Lower lobe of right lung (tissue), 2 donors: ENCODE measurements at regions not wholly inside any gene's neighbourhood (a gene's known extent, or its start where the extent isn't known, plus 50 kb on each side); places are given as distances from the start of the nearest gene placed in this dataset.

ENCODE experiments used
- ATAC-seq, 2 donors: fragments of 200-7000 bp; cut with Tn5 transposase; one replicate each; pipeline ENCODE4 v1.9.1; 2020 to 2022; ENCODE audit warnings: mild to moderate bottlenecking in 2 of 2, moderate library complexity in 2 of 2
- DNase-seq: peaks from one replicate; pipeline ENCODE4 v3.0.0-alpha.2; 2020
- H3K27ac ChIP-seq: fragments of 200-600 bp; one replicate; pipeline ENCODE4 v1.8.0; 2022
- H3K27me3 ChIP-seq: fragments of 200-600 bp; one replicate; pipeline ENCODE4 v1.8.0; 2022; ENCODE audit warnings: low read depth
- H3K36me3 ChIP-seq: fragments of 200-600 bp; one replicate; pipeline ENCODE4 v1.8.0; 2022; ENCODE audit warnings: mild to moderate bottlenecking
- H3K4me1 ChIP-seq: fragments of 200-600 bp; one replicate; pipeline ENCODE4 v1.8.0; 2022
- H3K4me3 ChIP-seq: fragments of 200-600 bp; one replicate; pipeline ENCODE4 v1.8.0; 2022; ENCODE audit warnings: mild to moderate bottlenecking
- H3K9me3 ChIP-seq: fragments of 200-600 bp; one replicate; pipeline ENCODE4 v1.8.0; 2022
- CTCF ChIP-seq: fragments of 200-600 bp; IDR thresholded peaks from one replicate; pipeline ENCODE4 v1.8.0; 2022; ENCODE audit warnings: antibody characterized with exemption, mild to moderate bottlenecking
- intact Hi-C: fragments of 100-400 bp; cut with DNase I; formaldehyde crosslinking; loops from one replicate; pipeline ENCODE4 v1.11.0; 2022
- donor health status: DM: no; HTN: yes; CAD: no; lungs with severe emphysema.

- Histone ChIP-seq H3K36me3 (no peaks in the 10 kb centered on the region), H3K4me3 (no peak overlapping the region), H3K4me1 (peaks cover 9% of the 10 kb centered on the region), H3K27me3 (no peaks in the 10 kb centered on the region), H3K9me3 (no peaks in the 10 kb centered on the region), H3K27ac (peak overlapping the region; percentile 20)
- ATAC-seq (no peak), DNase-seq (no peak)
- no peak for TF ChIP-seq CTCF
- intact Hi-C loops: no loop called here
These were observed 184.9 kb downstream of the PCSK1 start for GRCh38 chr5:96248131-96248530.

GRCh38 chr5:96247708-96248107 is 185.3 kb downstream of the PCSK1 start:
- Histone ChIP-seq H3K36me3 (no peaks in the 10 kb centered on the region), H3K4me3 (no peak overlapping the region), H3K27ac (peak overlapping the region; percentile 20), H3K27me3 (no peaks in the 10 kb centered on the region), H3K4me1 (peaks cover 9% of the 10 kb centered on the region), H3K9me3 (no peaks in the 10 kb centered on the region)
- no peak for TF ChIP-seq CTCF
- no peak for ATAC-seq
- intact Hi-C loops: no loop called here
- DNase-seq: no peak

DNA sequence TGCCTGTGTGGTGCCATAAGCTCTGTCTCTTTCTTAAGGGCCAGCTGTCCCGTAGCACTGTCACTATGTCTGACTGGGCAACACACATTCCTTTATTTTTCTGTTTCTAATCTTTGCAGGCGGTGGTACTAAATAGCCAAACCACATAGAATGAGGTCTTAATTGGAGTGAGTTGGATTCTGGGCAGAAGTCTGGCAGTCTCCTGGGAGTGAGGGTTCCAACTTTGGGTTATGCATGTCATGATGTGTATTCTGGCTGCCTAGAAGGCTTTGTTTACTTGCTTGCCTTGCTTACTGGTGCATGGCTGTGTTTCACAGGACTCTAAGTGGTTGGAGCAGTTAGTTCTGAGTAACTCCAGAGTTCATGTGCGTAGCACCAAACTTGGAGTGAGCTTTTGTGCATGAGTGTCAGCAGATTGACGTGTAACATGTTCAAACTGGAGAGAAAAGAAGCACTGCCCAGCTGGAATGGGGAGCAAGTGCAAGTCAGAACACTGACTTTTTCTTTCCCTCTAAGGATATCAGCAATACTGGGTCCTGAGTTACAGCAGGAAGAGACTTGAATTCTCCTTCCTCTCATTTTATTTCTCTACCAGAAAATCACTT is 185.8 kb downstream of the PCSK1 start:
- Histone ChIP-seq H3K4me3 (no peak overlapping the region), H3K27me3 (no peaks in the 10 kb centered on the region), H3K27ac (peak overlapping the region; percentile 20), H3K36me3 (no peaks in the 10 kb centered on the region), H3K9me3 (no peaks in the 10 kb centered on the region), H3K4me1 (peaks cover 9% of the 10 kb centered on the region)
- no peak for TF ChIP-seq CTCF
- ATAC-seq: peak; percentile 81 to 91
- intact Hi-C loops: no loop called here
- no peak for DNase-seq

DNA sequence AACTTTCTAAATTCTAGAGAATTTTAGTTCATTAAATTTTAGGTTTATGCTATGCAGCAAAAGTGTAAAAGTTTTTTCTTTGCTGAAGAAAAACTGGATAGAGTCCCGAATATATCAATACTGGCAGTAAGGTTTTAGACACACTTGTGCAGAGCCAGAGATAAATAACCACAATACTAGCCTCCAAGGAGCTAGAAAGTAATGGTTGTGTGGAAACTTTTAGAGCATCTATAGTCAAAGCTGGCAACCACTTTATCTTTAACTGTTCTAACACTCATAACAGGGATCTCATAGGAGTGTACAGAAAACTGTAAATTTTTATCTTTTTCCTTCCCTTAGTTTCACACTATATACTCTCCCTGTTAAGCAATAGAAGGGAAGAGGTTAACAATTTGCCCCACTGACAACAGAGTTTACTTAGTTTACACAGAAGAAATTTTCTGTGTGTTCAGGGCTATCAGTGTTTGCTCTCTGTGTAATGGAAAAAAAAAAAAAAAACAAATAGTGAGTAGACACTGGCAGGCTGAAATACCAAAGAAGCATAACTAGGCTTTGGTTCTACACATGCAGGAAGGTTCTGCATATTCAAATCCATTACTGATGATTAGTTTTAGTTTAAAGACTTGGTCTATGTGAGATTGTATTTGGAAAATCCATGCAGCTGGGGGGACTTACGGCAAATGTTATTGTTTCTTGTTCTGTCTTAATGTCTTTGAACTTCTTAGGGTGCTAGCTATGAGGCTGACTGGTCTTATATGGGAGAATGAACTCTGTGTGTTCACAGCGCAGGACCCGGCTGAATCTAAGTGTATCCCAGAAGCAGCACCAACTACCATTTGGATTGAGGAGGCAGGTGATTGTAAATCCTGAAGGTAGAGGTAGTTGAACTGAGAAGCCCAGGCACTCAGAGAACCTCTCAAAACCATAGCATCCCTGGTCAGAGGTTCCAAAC is 187.6 kb downstream of the PCSK1 start:
- Histone ChIP-seq H3K4me3 (no peak overlapping the region), H3K36me3 (no peaks in the 10 kb centered on the region), H3K4me1 (peaks cover 9% of the 10 kb centered on the region), H3K27me3 (no peaks in the 10 kb centered on the region), H3K9me3 (no peaks in the 10 kb centered on the region), H3K27ac (no peak overlapping the region)
- no peak for DNase-seq
- intact Hi-C loops: no loop called here
- no peak for TF ChIP-seq CTCF
- ATAC-seq: no peak

DNA sequence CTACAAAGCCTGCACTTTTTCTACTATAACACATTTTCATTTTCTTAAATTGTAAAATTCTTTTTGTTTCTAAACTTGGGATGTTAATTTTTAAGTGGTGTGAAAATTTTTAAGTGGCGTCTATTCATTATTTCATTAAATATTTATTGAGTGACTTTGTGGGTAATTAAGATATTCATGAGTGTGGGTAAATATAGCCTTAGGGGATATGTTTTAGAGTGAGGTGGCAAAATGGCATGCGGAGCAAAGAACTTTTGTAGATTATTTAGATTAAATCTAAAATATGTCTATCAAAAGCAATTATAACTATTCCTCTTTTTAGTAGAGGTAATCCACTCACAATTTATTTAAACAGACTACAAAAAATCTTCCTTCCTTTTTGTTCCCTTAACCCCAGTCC is 188.4 kb downstream of the PCSK1 start:
- intact Hi-C loops: no loop called here
- ATAC-seq: no peak
- H3K27ac ChIP-seq: no peak overlapping the region
- no peak for DNase-seq
- no peak for TF ChIP-seq CTCF
- H3K4me3 ChIP-seq: no peak overlapping the region
- H3K36me3 ChIP-seq: no peaks in the 10 kb centered on the region
- peaks cover 9% of the 10 kb centered on the region for H3K4me1 ChIP-seq
- H3K27me3 ChIP-seq: no peaks in the 10 kb centered on the region
- H3K9me3 ChIP-seq: no peaks in the 10 kb centered on the region
